ENCODE measurements at regions not wholly inside any gene's neighbourhood (a gene's known extent, or its start where the extent isn't known, plus 50 kb on each side); places are given as distances from the start of the nearest gene placed in this dataset.

DNA sequence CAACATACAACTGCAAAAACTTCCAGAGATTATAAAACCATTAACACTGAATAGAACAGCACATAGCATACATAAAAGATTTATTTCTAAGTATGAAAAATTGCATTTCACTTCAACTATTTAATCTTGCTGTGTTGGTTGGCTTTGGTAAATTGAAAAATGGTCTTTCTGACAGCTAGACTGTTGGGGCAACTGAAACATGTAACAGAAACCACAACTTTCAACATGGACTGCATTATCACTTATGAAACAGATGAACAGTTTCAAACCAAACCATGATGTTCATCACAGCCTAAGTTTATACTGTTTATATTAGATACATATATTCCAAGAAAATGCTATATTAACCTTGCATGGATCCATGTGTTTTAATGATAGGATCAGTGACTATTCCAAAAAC is 324.1 kb upstream of the PCDH9 start:
- TF ChIP-seq, protein P1, sequence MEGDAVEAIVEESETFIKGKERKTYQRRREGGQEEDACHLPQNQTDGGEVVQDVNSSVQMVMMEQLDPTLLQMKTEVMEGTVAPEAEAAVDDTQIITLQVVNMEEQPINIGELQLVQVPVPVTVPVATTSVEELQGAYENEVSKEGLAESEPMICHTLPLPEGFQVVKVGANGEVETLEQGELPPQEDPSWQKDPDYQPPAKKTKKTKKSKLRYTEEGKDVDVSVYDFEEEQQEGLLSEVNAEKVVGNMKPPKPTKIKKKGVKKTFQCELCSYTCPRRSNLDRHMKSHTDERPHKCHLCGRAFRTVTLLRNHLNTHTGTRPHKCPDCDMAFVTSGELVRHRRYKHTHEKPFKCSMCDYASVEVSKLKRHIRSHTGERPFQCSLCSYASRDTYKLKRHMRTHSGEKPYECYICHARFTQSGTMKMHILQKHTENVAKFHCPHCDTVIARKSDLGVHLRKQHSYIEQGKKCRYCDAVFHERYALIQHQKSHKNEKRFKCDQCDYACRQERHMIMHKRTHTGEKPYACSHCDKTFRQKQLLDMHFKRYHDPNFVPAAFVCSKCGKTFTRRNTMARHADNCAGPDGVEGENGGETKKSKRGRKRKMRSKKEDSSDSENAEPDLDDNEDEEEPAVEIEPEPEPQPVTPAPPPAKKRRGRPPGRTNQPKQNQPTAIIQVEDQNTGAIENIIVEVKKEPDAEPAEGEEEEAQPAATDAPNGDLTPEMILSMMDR (IDR thresholded peaks at IDR 0.05): no peak
- TF ChIP-seq POLR2AphosphoS5 (IDR thresholded peaks at IDR 0.05; ENCODE audit: low read depth, low read length) (no peak), TCF7L2 (IDR thresholded peaks at IDR 0.05; ENCODE audit: low read depth, low read length) (no peak)
